ENCODE measurements at regions not wholly inside any gene's neighbourhood (a gene's known extent, or its start where the extent isn't known, plus 50 kb on each side); places are given as distances from the start of the nearest gene placed in this dataset.
"Not testable (repeated sequence)": the region's sequence is repeated elsewhere in the genome, so short reads cannot be mapped to it uniquely, and the experiment has no call there.

GRCh38 chr13:80501556-80501955, 160.6 kb upstream of the SPRY2 start:
- POLR2A ChIA-PET, result no interaction called here
- TF ChIP-seq L3MBTL2 (conservative IDR thresholded peaks at IDR 0.05), result no peak
- no peak for TF ChIP-seq NFRKB (IDR thresholded peaks at IDR 0.05)
- no peak for TF ChIP-seq ARNT (IDR thresholded peaks at IDR 0.05)
- TF ChIP-seq LEF1 (IDR thresholded peaks at IDR 0.05; ENCODE audit: borderline replicate concordance), result no peak
- TF ChIP-seq CTBP1 (IDR thresholded peaks at IDR 0.05; ENCODE audit: borderline replicate concordance), result no peak
- no peak for TF ChIP-seq FOXA1 (IDR thresholded peaks at IDR 0.05)
- TF ChIP-seq SUZ12 (IDR thresholded peaks at IDR 0.05), result no peak
- TF ChIP-seq FOXM1 (IDR thresholded peaks at IDR 0.05; ENCODE audit: borderline replicate concordance), result no peak
- TF ChIP-seq FOXK2 (IDR thresholded peaks at IDR 0.05), result no peak
- no peak for TF ChIP-seq ZNF384 (IDR thresholded peaks at IDR 0.05)
- no peak for TF ChIP-seq TARDBP (IDR thresholded peaks at IDR 0.05)
- no peak for TF ChIP-seq BHLHE40 (IDR thresholded peaks at IDR 0.05; ENCODE audit: borderline replicate concordance)
- TF ChIP-seq ELF4 (IDR thresholded peaks at IDR 0.05), result no peak
- TF ChIP-seq, protein P1, sequence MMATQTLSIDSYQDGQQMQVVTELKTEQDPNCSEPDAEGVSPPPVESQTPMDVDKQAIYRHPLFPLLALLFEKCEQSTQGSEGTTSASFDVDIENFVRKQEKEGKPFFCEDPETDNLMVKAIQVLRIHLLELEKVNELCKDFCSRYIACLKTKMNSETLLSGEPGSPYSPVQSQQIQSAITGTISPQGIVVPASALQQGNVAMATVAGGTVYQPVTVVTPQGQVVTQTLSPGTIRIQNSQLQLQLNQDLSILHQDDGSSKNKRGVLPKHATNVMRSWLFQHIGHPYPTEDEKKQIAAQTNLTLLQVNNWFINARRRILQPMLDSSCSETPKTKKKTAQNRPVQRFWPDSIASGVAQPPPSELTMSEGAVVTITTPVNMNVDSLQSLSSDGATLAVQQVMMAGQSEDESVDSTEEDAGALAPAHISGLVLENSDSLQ (IDR thresholded peaks at IDR 0.05), result no peak
- no peak for TF ChIP-seq HDGF (IDR thresholded peaks at IDR 0.05; ENCODE audit: borderline replicate concordance)
- no peak for TF ChIP-seq SP1 (IDR thresholded peaks at IDR 0.05)
- CTCF ChIA-PET, result no interaction called here
- no peak for DNase-seq (ENCODE audit: extremely low spot score)

DNA sequence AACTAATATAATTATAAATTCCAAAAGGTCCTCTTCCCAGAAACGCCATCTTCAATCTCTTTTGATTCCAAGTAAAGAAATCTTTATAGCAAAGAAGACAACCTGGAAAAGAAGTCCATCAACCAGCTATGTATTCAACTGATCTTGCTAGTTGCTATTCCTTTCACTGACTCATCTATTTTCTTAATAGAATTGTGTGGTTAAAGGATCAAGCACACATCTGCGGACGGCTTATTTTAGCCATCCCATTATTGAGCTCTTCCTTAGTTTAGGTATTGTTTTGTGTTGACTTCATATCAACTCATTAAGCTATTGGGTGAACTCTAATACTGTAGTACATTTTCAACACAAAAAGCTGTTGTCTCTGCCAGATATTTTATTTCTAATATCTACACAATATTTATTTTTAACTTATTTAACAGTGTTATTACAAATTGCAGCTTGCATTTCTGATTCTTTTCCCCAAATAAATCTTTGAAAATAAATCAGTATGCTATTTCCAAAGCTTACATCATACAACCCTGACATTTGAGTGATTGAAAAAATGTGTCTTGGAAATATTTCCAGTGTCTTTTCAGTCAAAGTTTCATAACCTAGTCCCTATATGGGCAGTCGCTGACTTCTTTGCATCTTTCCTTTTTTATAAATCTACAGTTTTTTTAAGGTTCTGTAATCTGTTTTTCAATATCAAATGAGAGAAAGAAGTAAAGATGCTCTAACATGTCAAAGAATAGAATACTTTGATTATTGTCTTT, 158.8 kb upstream of the SPRY2 start:
- TF ChIP-seq, protein P1 (IDR thresholded peaks at IDR 0.05), result no peak
- TF ChIP-seq ZNF384 (IDR thresholded peaks at IDR 0.05) (no peak), SUZ12 (IDR thresholded peaks at IDR 0.05) (no peak), HDGF (IDR thresholded peaks at IDR 0.05; ENCODE audit: borderline replicate concordance) (no peak), NFRKB (IDR thresholded peaks at IDR 0.05) (no peak), LEF1 (IDR thresholded peaks at IDR 0.05; ENCODE audit: borderline replicate concordance) (no peak), FOXA1 (IDR thresholded peaks at IDR 0.05) (no peak), CTBP1 (IDR thresholded peaks at IDR 0.05; ENCODE audit: borderline replicate concordance) (no peak), FOXM1 (IDR thresholded peaks at IDR 0.05; ENCODE audit: borderline replicate concordance) (no peak), L3MBTL2 (conservative IDR thresholded peaks at IDR 0.05) (no peak), FOXK2 (IDR thresholded peaks at IDR 0.05) (no peak), SP1 (IDR thresholded peaks at IDR 0.05) (no peak), TARDBP (IDR thresholded peaks at IDR 0.05) (no peak), BHLHE40 (IDR thresholded peaks at IDR 0.05; ENCODE audit: borderline replicate concordance) (no peak), ARNT (IDR thresholded peaks at IDR 0.05) (no peak), ELF4 (IDR thresholded peaks at IDR 0.05) (no peak)
- CTCF ChIA-PET, result no interaction called here
- DNase-seq (ENCODE audit: extremely low spot score), result no peak
- POLR2A ChIA-PET, result no interaction called here

DNA sequence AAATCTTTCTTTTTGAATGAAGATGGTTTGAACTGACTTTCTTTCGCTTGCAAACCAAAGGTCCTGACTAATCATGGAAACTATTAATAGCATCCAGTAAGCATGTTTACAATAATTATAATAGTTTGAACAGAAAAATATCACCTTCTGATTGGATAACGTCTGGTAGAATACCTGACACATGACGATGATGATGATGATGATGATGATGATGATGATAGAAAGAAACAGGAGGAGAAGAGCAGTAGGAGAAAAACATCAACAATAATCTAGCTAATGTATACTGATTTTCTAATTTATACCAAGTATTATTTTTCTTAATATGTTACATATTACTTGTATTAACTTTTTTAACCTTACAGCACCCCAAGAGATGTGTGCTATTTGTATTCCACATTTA, 157.5 kb upstream of the SPRY2 start:
- POLR2A ChIA-PET, result no interaction called here
- no peak for DNase-seq (ENCODE audit: extremely low spot score)
- TF ChIP-seq SP1 (IDR thresholded peaks at IDR 0.05) (no peak), L3MBTL2 (conservative IDR thresholded peaks at IDR 0.05) (no peak)
- CTCF ChIA-PET, result no interaction called here

DNA sequence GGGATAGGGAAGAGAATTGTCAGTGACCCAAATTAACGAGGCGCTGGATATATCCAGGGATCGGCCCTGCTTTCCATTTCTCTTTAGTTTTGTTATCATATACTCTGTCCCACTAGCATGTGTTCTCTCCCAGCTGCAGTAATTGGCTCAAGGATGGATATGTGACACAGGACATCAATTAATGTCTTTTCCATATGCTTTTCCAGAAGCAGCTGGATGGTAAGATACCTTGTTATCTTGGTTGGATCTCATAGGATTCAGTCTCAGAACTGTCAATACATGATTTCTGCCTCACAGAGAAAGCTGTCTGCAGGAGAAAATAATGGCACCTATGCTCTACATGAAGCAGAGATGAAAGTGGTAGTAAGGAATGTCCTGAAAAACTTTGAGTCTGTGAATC, 157.1 kb upstream of the SPRY2 start:
- ChIA-PET CTCF (no interaction called here), POLR2A (no interaction called here)
- TF ChIP-seq HDGF (IDR thresholded peaks at IDR 0.05; ENCODE audit: borderline replicate concordance), result no peak
- no peak for TF ChIP-seq TARDBP (IDR thresholded peaks at IDR 0.05)
- TF ChIP-seq, protein P1 (IDR thresholded peaks at IDR 0.05), result no peak
- TF ChIP-seq L3MBTL2 (conservative IDR thresholded peaks at IDR 0.05), result no peak
- no peak for TF ChIP-seq BHLHE40 (IDR thresholded peaks at IDR 0.05; ENCODE audit: borderline replicate concordance)
- TF ChIP-seq SUZ12 (IDR thresholded peaks at IDR 0.05), result no peak
- no peak for TF ChIP-seq ELF4 (IDR thresholded peaks at IDR 0.05)
- TF ChIP-seq NFRKB (IDR thresholded peaks at IDR 0.05), result no peak
- no peak for TF ChIP-seq ARNT (IDR thresholded peaks at IDR 0.05)
- no peak for TF ChIP-seq ZNF384 (IDR thresholded peaks at IDR 0.05)
- TF ChIP-seq FOXM1 (IDR thresholded peaks at IDR 0.05; ENCODE audit: borderline replicate concordance), result no peak
- no peak for TF ChIP-seq LEF1 (IDR thresholded peaks at IDR 0.05; ENCODE audit: borderline replicate concordance)
- TF ChIP-seq SP1 (IDR thresholded peaks at IDR 0.05), result no peak
- TF ChIP-seq FOXA1 (IDR thresholded peaks at IDR 0.05), result no peak
- TF ChIP-seq CTBP1 (IDR thresholded peaks at IDR 0.05; ENCODE audit: borderline replicate concordance), result no peak
- TF ChIP-seq FOXK2 (IDR thresholded peaks at IDR 0.05), result no peak
- DNase-seq (ENCODE audit: extremely low spot score), result no peak

DNA sequence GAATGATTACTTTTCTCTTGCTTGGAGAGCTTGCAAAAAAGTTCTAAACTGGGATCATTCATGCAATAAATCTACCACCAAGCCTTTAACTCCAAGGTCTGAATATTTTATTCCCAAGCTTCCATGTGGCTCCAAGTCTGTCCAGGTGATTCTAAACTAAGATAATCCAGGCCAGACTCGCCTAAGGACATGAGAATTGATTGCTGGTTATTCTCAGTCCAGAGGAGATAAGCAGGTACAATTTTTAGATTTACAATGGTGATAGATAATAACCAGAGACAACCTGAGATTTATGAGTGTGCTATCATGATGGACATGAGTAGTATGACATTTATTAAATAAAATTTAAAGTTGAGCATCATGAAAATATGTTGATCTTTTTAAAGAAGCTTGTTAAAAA, 156.5 kb upstream of the SPRY2 start:
- CTCF ChIA-PET, result no interaction called here
- POLR2A ChIA-PET, result no interaction called here

GRCh38 chr13:80496721-80497397, 155.9 kb upstream of the SPRY2 start:
- TF ChIP-seq NFRKB (IDR thresholded peaks at IDR 0.05) (no peak), CTBP1 (IDR thresholded peaks at IDR 0.05; ENCODE audit: borderline replicate concordance) (no peak), FOXK2 (IDR thresholded peaks at IDR 0.05) (no peak), BHLHE40 (IDR thresholded peaks at IDR 0.05; ENCODE audit: borderline replicate concordance) (no peak)
- CTCF ChIA-PET, result no interaction called here
- no peak for DNase-seq (ENCODE audit: extremely low spot score)
- POLR2A ChIA-PET, result no interaction called here

More for the DNA sequence above, 156.5 kb upstream of the SPRY2 start:
- TF ChIP-seq LEF1 (IDR thresholded peaks at IDR 0.05; ENCODE audit: borderline replicate concordance) (no peak), FOXA1 (IDR thresholded peaks at IDR 0.05) (no peak), TARDBP (IDR thresholded peaks at IDR 0.05) (no peak), CTBP1 (IDR thresholded peaks at IDR 0.05; ENCODE audit: borderline replicate concordance) (no peak), L3MBTL2 (conservative IDR thresholded peaks at IDR 0.05) (no peak)
- no peak for DNase-seq (ENCODE audit: extremely low spot score)

GRCh38 chr13:80490491-80490943, 149.6 kb upstream of the SPRY2 start:
- POLR2A ChIA-PET; CTCF ChIA-PET; DNase-seq (ENCODE audit: extremely low spot score): not testable (repeated sequence)
